T-helper 1 cell treated with Interleukin-12 subunit alpha and Interleukin-12 subunit beta and Interleukin-4 antibody, amounts not matched to agents 30 ng/mL and 1 ng/mL, for 36 hours (primary cell): ENCODE measurements at regions not wholly inside any gene's neighbourhood (a gene's known extent, or its start where the extent isn't known, plus 50 kb on each side); places are given as distances from the start of the nearest gene placed in this dataset.

Experiments used
- intact Hi-C: fragments of 100-400 bp; cut with micrococcal nuclease; formaldehyde crosslinking; loops from one replicate; pipeline ENCODE4 v1.15.1; 2024

- intact Hi-C loops = no loop called here
Measured at GRCh38 chr7:84684836-84685480, 490.4 kb upstream of the SEMA3A start.

- intact Hi-C loops = no loop called here
Measured at GRCh38 chr7:84682543-84682942, 488.0 kb upstream of the SEMA3A start.

- intact Hi-C loops = no loop called here
Measured at GRCh38 chr7:84678841-84679240, 484.3 kb upstream of the SEMA3A start.

- intact Hi-C loops = no loop called here
Measured at GRCh38 chr7:84677117-84677732, 482.6 kb upstream of the SEMA3A start.

GRCh38 chr7:84675633-84676034 is 481.0 kb upstream of the SEMA3A start:
- intact Hi-C loops = no loop called here

- intact Hi-C loops = no loop called here
Measured at GRCh38 chr7:84674236-84674913, 479.8 kb upstream of the SEMA3A start.

GRCh38 chr7:84669177-84669732 is 474.7 kb upstream of the SEMA3A start:
- intact Hi-C loops = no loop called here

GRCh38 chr7:84668116-84668515 is 473.5 kb upstream of the SEMA3A start:
- intact Hi-C loops = no loop called here

- intact Hi-C loops = no loop called here
Measured at GRCh38 chr7:84666651-84667050, 472.1 kb upstream of the SEMA3A start.

- intact Hi-C loops = no loop called here
Measured at GRCh38 chr7:84665339-84665738, 470.8 kb upstream of the SEMA3A start.

- intact Hi-C loops = no loop called here
Measured at GRCh38 chr7:84664626-84665025, 470.0 kb upstream of the SEMA3A start.

- intact Hi-C loops = no loop called here
Measured at GRCh38 chr7:84663224-84663623, 468.6 kb upstream of the SEMA3A start.

GRCh38 chr7:84658286-84658685 is 463.7 kb upstream of the SEMA3A start:
- intact Hi-C loops = no loop called here

- intact Hi-C loops = no loop called here
Measured at GRCh38 chr7:84654273-84654672, 459.7 kb upstream of the SEMA3A start.

GRCh38 chr7:84651876-84652275 is 457.3 kb upstream of the SEMA3A start:
- intact Hi-C loops = no loop called here

- intact Hi-C loops = no loop called here
Measured at GRCh38 chr7:84647797-84648757, 453.5 kb upstream of the SEMA3A start.

- intact Hi-C loops = no loop called here
Measured at GRCh38 chr7:84642611-84643010, 448.0 kb upstream of the SEMA3A start.

GRCh38 chr7:84640637-84641036 is 446.0 kb upstream of the SEMA3A start:
- intact Hi-C loops = no loop called here

- intact Hi-C loops = no loop called here
Measured at GRCh38 chr7:84638339-84638697, 443.7 kb upstream of the SEMA3A start.

GRCh38 chr7:84637568-84638338 is 443.2 kb upstream of the SEMA3A start:
- intact Hi-C loops = no loop called here

- intact Hi-C loops = no loop called here
Measured at GRCh38 chr7:84631913-84632312, 437.3 kb upstream of the SEMA3A start.
